Kidney glomerular epithelial cell (primary cell): ENCODE measurements at regions not wholly inside any gene's neighbourhood (a gene's known extent, or its start where the extent isn't known, plus 50 kb on each side); places are given as distances from the start of the nearest gene placed in this dataset.
"Not testable (repeated sequence)": the region's sequence is repeated elsewhere in the genome, so short reads cannot be mapped to it uniquely, and the experiment has no call there.

Experiments
- DNase-seq: peaks from one replicate; lab custom pipeline; 2025; lab: John Stamatoyannopoulos, UW

DNA sequence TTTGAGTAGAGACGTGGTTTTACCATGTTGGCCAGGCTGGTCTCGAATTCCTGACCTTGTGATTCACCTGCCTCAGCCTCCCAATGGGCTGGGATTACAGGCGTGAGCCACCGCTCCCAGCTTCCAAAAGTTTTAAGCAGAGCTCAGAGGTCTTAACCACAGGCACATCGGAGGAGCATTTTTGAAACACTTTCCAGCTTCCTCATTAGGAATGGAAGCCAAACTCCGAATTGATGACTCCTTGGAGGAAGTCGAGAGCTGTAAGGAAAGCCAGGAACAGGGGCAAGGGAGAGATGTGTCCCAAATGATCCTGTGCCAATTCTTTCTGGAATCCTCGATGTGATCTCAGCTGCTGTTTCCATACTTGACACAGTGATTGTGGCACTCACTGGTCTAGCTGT is 56.2 kb upstream of the CCZ1B start:
- DNase-seq = not testable (repeated sequence)

GRCh38 chr7:6883756-6884155 is 57.7 kb upstream of the CCZ1B start:
- not testable (repeated sequence) for DNase-seq

DNA sequence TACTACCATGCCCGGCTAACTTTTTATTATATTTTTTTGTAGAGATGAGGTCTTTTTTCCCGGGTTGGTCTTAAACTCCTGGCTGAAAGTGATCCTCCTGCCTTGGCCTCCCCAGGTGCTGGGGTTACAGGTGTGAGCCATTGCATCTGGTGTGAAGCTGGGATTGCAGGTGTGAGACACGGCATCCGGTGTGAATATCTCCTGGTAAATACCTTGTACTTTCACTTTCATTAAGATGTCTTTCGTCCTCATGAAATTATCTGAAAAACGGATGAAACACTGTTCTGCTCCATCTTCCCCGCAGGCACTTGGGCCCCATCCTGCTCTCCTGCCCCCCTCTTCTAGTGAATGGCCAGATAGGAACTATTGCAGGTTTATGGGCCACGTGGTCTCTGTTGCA is 60.1 kb upstream of the CCZ1B start:
- no peak for DNase-seq

DNA sequence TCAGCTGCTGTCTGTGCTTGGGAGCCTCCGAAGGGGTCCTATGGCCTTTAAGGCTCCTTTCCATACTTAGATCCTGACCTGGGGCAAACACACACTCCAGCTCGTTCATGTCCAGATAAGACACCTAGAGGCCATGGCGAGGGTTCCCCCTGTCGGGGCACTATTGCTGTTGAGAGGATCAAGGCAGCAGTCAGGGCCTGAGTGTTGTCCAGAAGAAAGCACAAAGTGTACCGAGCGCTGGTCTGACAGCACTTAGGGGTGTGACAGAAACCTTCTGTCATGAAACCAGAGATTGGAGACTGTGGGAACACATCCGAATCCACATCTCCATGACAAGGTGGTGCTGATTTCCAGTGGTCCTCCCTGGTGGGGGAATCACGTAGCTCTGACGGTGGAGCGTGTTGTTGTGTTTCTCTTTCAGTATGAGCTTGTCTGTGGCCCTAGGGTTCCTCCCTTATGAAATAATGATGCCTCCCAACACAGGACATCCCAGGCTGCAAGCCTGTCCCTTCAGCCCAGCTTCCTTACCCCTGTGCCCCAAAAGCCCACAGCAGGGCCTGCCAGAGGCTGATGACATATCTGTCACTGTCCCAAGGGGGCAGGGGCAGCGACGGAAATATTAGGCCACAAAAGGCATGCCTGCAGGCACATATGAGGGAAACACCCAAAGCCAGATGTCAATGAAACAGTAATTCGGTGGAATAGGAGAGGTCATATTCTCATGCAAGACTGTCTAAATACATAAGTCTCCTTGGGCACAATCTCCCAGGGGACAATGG is 62.4 kb upstream of the CCZ1B start:
- DNase-seq = not testable (repeated sequence)

- no peak for DNase-seq
Measured at GRCh38 chr7:6889252-6889812, 63.3 kb upstream of the CCZ1B start.

DNA sequence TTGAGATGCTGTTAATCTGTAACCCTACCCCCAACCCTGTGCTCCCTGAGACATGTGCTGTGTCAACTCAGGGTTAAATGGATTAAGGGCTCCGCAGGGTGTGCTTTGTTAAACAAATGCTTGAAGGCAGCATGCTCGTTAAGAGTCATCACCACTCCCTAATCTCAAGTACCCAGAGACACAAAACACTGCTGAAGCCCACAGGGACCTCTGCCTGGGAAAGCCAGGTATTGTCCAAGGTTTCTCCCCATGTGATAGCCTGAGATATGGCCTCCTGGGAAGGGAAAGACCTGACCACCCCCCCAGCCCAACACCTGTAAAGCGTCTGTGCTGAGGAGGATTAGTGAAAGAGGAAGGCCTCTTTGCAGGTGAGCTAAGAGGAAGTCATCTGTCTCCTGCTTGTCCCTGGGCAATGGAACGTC is 76.0 kb upstream of the CCZ1B start:
- DNase-seq = not testable (repeated sequence)

- DNase-seq = not testable (repeated sequence)
Measured at GRCh38 chr7:6903289-6903688, 77.2 kb upstream of the CCZ1B start.

- not testable (repeated sequence) for DNase-seq
Measured at GRCh38 chr7:6903792-6904191, 77.7 kb upstream of the CCZ1B start.

GRCh38 chr7:6917258-6917657 is 91.2 kb upstream of the CCZ1B start:
- no peak for DNase-seq

- not testable (repeated sequence) for DNase-seq
Measured at GRCh38 chr7:6919169-6919568, 93.1 kb upstream of the CCZ1B start.

GRCh38 chr7:6924523-6924922 is 98.4 kb upstream of the CCZ1B start:
- not testable (repeated sequence) for DNase-seq

DNA sequence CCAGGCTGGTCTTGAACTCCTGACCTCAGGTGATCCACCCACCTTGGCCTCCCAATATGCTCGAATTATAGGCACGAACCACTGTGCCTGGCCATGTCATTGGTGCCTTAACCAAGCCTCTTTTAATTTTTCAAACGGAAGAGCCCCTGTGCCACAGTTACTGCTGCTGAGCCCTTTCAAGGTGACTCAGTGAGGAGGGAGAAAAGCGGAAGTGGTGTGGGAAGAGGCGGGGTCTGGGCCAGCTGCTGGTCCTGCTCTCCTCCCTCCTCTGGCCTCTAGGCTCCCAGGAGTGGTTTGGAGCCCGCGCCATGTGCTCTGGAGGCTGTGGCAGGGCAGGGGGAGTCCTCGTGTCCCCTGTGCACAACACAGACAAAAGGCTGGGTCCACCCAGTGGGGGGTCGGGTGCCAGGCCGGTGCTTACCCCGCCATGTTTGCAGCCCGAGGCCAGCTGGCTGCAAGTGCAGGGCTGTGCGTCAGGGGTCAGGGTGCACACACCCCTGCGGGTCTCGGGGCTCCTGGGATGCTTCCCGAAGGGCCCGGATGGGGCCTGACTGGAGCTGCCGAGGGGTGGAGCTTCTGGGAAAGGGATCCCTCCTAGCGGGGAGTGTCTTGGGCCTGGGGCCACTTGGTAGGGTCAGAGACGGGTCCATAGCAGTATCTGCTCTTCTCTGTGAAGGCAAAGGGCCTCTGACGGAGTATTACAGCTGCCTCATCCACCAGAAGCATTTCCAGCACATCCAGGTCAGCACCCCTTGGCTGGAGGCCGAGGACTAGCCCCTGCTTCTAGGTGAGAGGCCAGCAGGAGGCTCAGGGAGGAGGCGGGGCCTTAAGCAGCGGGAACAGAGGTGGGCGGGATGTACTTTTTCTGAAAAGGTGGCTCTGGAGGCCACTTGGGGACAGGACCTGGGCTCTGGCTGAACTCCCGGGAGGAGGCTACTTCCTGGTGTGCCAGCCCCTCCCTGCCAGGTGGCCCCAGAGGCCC is 100.4 kb upstream of the CCZ1B start:
- DNase-seq = not testable (repeated sequence)

DNA sequence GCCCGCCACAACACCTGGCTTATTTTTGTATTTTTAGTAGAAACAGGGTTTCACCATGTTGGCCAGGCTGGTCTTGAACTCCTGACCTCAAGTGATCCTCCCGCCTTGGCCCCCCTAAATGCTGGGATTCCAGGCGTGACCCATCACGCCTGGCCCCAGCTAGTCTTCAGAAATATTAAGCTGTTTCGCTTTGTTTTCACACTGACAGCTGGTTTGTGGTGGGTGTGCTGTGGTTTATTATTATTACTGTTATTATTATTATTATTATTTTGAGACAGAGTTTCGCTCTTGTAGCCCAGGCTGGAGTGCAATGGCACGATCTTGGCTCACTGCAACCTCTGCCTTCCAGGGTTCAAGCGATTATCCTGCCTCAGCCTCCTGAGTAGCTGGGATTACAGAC is 101.6 kb upstream of the CCZ1B start:
- DNase-seq = not testable (repeated sequence)

DNA sequence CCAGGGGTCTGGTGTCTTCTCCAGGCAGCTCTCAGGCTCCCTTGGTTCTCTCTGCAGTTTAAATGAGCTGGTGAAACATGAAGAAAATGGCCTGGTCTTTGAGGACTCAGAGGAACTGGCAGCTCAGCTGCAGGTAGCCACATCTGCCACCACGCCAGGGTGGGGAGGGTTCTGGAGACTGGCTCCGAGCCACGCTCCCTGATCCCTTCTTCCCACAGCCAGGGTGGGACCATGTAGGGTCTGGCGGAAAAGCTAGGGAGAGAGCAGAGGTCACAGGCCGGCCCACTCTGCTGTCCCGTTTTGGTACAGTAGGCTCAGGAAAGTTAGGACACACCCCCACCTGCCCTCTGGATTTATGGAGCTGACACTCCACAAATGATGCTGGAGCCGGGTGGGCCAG is 103.5 kb upstream of the CCZ1B start:
- DNase-seq = not testable (repeated sequence)

DNA sequence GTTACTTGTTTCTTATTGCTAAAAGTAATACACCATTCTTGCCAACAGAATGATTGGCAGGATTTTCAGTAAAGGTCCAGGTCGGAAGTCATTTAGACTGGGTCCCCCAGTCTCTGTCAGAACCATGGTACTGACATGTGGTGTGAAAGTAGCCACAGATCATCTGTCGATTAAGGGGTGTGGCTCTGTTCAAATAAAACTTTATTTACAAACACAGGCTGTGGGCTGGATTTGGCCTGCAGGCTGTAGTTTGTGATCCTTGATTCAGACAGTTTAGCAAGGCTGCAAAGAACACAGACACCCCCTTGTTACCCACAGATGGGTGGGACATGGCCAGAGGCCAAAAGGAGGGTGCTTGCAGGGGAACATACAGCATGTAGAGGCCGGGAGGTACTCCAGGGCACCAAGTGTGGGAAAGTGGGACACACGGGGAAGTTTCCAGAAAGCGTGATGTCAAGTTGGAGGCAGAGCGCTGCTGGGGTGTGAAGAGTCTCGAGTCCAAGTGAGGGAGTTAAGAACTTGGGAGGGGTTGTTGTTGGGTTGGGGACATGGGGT is 104.1 kb upstream of the CCZ1B start:
- DNase-seq = not testable (repeated sequence)

- not testable (repeated sequence) for DNase-seq
Measured at GRCh38 chr7:6930787-6931186, 104.7 kb upstream of the CCZ1B start.

- not testable (repeated sequence) for DNase-seq
Measured at GRCh38 chr7:6931456-6931855, 105.4 kb upstream of the CCZ1B start.

GRCh38 chr7:6933954-6934632 is 108.0 kb upstream of the CCZ1B start:
- not testable (repeated sequence) for DNase-seq

GRCh38 chr7:6934981-6935380 is 108.9 kb upstream of the CCZ1B start:
- no peak for DNase-seq

DNA sequence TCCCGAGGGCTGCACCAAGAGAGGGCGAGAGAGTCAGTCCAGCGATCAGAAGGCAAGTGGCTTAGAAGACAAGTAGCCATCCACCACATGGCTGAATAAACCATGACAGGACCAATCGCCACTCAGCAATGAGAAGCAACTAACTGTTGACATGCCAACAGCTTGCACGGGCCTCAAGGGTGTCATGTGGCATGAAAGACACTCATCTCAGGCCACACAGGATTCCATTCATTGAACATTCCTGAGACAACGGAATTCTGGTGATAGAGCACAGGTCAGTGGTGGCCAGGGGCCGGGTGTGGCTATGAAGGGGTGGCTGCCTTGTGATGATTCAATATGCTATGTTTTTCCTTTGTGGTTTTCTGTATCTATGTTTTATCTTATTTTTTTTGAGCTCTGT is 110.6 kb upstream of the CCZ1B start:
- not testable (repeated sequence) for DNase-seq

DNA sequence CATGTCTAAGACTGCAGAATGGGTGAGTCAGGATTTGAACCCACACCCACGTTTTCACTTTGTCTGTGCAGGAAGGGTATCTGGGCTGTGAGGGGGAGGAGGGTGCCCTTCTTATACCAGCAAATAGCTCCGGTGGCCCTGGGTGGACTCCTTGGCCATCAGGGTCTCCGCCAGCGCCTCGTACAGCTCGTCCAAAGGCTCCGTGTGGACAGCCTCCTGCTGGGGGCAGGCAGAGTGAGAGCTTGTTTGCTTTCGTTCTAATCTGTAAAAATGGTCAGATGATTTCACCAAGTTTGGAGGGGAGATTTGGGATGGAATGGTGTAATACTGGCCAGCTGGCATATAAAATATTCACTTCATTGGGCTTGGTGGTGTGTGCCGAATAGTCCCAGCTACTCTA is 111.7 kb upstream of the CCZ1B start:
- DNase-seq = not testable (repeated sequence)
